ENCODE measurements at regions not wholly inside any gene's neighbourhood (a gene's known extent, or its start where the extent isn't known, plus 50 kb on each side); places are given as distances from the start of the nearest gene placed in this dataset.

- DNase-seq: no peak
- no peaks in the 10 kb centered on the region for H3K9me3 ChIP-seq
- no peaks in the 10 kb centered on the region for H3K27me3 ChIP-seq
- no peaks in the 10 kb centered on the region for H3K4me1 ChIP-seq
- H3K36me3 ChIP-seq: no peaks in the 10 kb centered on the region
- TF ChIP-seq CTCF (IDR thresholded peaks at IDR 0.05 in 4 of 5, conservative IDR thresholded peaks at IDR 0.05 in 1 of 5): no peak
- TF ChIP-seq POLR2A (IDR thresholded peaks at IDR 0.05): no peak
- no peak for ATAC-seq
- no peak overlapping the region for H3K4me3 ChIP-seq
- in situ Hi-C loops (cut with MboI; ENCODE audit: low sequenced_read_pairs in 4 of 4) (no loop called here), intact Hi-C loops (cut with DNase I; ENCODE audit: low total_unique reads) (no loop called here)
- no peak overlapping the region for H3K27ac ChIP-seq
These were observed 95.3 kb downstream of the HMX1 start for GRCh38 chr4:8776366-8776765.

- TF ChIP-seq CTCF (IDR thresholded peaks at IDR 0.05 in 4 of 5, conservative IDR thresholded peaks at IDR 0.05 in 1 of 5) (no peak), POLR2A (IDR thresholded peaks at IDR 0.05) (no peak)
- intact Hi-C loops (cut with DNase I; ENCODE audit: low total_unique reads): no loop called here
- no peaks in the 10 kb centered on the region for H3K4me1 ChIP-seq
- no peaks in the 10 kb centered on the region for H3K27me3 ChIP-seq
- no peak for ATAC-seq
- no peaks in the 10 kb centered on the region for H3K9me3 ChIP-seq
- H3K27ac ChIP-seq: no peak overlapping the region
- no peak for DNase-seq
- in situ Hi-C loops (cut with MboI; ENCODE audit: low sequenced_read_pairs in 4 of 4): no loop called here
- no peaks in the 10 kb centered on the region for H3K36me3 ChIP-seq
- H3K4me3 ChIP-seq: no peak overlapping the region
These were observed 95.8 kb downstream of the HMX1 start for GRCh38 chr4:8775751-8776355.

- no peak for ATAC-seq
- DNase-seq: peak in 1 of 2 donors; percentile 1
These were observed 96.5 kb downstream of the HMX1 start for GRCh38 chr4:8775121-8775520.

GRCh38 chr4:8774071-8774470, 97.6 kb downstream of the HMX1 start:
- intact Hi-C loops (cut with DNase I; ENCODE audit: low total_unique reads): no loop called here
- no peak for ATAC-seq

More at GRCh38 chr4:8775121-8775520, 96.5 kb downstream of the HMX1 start:
- intact Hi-C loops (cut with DNase I; ENCODE audit: low total_unique reads) (no loop called here), in situ Hi-C loops (cut with MboI; ENCODE audit: low sequenced_read_pairs in 4 of 4) (no loop called here)
- no peaks in the 10 kb centered on the region for H3K9me3 ChIP-seq
- no peaks in the 10 kb centered on the region for H3K4me1 ChIP-seq
- H3K4me3 ChIP-seq: no peak overlapping the region
- H3K27ac ChIP-seq: no peak overlapping the region
- H3K36me3 ChIP-seq: no peaks in the 10 kb centered on the region
- H3K27me3 ChIP-seq: no peaks in the 10 kb centered on the region
- TF ChIP-seq CTCF (IDR thresholded peaks at IDR 0.05 in 4 of 5, conservative IDR thresholded peaks at IDR 0.05 in 1 of 5) (no peak), POLR2A (IDR thresholded peaks at IDR 0.05) (no peak)

More at GRCh38 chr4:8774071-8774470, 97.6 kb downstream of the HMX1 start:
- no peak overlapping the region for H3K4me3 ChIP-seq
- in situ Hi-C loops (cut with MboI; ENCODE audit: low sequenced_read_pairs in 4 of 4): no loop called here
- no peaks in the 10 kb centered on the region for H3K9me3 ChIP-seq
- no peaks in the 10 kb centered on the region for H3K36me3 ChIP-seq
- TF ChIP-seq CTCF (IDR thresholded peaks at IDR 0.05 in 4 of 5, conservative IDR thresholded peaks at IDR 0.05 in 1 of 5) (no peak), POLR2A (IDR thresholded peaks at IDR 0.05) (no peak)
- H3K4me1 ChIP-seq: no peaks in the 10 kb centered on the region
- no peaks in the 10 kb centered on the region for H3K27me3 ChIP-seq
- DNase-seq: peak in 1 of 2 donors; percentile 3
- H3K27ac ChIP-seq: no peak overlapping the region

All from gastrocnemius medialis (tissue), 4 donors.